Ramos (cell line): ENCODE measurements at regions not wholly inside any gene's neighbourhood (a gene's known extent, or its start where the extent isn't known, plus 50 kb on each side); places are given as distances from the start of the nearest gene placed in this dataset.
"Not testable (repeated sequence)": the region's sequence is repeated elsewhere in the genome, so short reads cannot be mapped to it uniquely, and the experiment has no call there.

Source experiments
- in situ Hi-C: fragments of 300-500 bp; cut with MboI; formaldehyde crosslinking; loops from one replicate; pipeline ENCODE4 v1.14.3; 2022; ENCODE audit warnings: low sequenced_read_pairs; ENCODE audit not compliant: unreplicated experiment

DNA sequence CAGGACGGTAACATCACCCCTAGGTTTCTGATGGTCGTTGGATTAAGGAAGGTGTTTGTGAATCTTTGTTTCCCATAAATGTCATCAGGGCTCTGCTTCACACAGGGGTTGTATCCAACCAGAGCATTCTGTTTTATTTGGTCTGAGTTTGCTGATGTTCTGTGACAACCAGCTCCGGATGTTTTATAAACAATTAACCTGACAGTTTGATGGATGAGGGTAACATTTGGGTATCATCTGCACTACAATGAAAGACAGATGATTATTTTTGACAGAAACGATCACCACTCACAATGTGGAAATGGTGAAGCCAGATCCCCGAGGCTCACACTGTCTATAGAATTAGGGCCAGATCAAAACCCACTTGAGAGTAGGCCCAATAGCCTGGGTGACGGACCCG, 107.1 kb downstream of the CDC42EP3 start:
- in situ Hi-C loops = no loop called here

DNA sequence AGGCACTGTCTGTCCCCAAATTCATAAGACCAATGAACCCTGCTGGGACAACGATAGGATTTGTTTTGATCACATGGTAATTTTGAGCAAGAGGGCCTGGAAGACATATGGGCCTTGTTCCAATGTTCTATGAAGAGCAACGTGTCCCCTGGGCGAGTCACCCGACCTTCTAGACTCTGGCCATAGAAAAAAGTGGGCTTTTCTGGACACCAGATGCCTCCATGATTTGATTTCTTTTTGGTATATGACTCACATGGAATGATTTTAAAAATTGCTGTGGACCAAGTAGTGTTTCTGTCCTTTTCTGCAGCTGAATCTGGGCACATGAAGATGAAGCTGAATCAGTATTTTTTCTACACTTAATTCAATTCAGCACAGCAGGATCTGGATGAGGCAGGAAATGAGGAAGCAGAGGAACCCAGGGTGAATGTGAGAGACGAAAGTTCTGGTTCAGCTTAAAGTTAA, 104.9 kb downstream of the CDC42EP3 start:
- in situ Hi-C loops = no loop called here

DNA sequence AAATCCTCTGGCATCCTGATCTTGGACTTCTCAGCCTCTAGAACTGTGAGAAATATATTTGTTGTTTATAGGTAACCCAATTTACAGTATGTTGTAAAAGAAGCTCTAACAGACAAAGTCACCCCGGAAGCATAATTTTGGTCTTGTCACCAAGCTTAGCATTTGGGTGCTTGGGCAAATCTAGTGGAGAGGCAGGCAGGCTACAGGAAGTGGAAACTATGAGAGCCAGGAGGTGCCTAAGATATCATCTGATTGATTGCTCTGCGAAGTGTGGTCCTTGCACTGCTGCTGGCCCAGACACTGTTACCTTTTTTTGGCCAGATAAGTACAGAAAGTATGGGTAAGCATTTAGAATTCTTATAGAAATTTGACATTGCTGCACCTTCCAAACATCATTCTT, 102.9 kb downstream of the CDC42EP3 start:
- in situ Hi-C loops = no loop called here

DNA sequence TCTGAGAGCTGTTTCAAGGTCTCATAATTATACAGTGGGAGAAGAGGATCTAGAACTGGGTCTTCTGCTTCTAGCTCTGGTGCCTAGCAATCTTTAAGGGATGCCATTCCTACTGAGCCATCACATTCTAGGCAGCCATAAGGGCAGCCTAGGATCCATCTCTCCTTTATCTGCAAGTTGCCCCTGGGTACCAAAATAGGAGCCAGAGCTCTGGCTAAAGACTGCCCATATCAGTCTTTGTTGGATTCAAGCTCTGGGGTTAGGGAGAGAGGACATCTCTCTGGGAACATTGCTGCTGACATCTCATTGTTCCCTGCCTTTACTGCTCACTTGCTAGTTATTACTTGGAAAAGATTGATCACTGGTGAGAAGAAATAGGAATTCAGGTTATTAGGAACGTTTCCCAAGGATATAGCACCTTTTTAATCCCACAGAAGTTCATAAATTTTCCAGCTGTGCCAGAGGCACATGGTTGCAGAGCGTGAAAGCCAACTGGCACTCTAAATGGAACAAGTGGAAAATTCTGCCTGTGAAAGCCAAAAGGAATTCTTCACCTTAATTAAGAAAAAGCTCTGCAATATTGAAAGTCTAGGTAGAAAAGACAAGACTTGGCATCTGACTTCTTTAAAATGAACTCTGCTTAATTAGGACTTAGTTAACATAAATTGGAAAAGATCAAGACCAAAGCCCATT, 102.2 kb downstream of the CDC42EP3 start:
- in situ Hi-C loops = no loop called here

DNA sequence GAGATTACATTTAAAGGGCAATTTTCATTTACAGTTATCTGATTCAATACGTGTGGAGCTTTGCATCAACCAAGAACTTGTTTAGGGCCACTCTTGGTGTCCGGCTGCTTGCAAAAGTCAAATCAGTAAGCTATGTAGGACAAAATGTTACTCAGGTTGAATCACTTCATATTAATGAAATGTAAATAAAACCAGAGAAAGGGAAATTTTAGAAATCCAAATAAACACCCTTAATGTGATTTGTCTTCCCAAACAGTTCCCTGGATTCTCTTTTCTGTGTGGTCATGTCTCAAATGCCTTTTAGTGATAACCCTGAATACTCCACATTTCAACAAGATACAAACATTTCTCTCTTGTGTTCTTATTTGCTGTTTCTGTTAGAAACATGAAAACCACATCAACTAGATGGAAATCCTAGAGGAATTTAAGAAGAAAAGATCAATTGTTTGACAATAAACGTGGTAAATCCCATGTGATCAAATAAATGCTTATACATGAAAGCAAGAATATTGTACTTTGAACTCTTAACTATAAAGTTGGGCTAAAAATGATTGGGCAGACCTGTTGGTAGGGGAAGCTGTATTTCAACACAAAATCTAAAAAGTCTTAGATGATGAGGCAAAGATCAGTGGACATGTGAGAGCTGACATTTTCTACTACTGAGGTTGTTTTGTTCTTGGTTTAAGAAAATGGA, 101.3 kb downstream of the CDC42EP3 start:
- in situ Hi-C loops = no loop called here

DNA sequence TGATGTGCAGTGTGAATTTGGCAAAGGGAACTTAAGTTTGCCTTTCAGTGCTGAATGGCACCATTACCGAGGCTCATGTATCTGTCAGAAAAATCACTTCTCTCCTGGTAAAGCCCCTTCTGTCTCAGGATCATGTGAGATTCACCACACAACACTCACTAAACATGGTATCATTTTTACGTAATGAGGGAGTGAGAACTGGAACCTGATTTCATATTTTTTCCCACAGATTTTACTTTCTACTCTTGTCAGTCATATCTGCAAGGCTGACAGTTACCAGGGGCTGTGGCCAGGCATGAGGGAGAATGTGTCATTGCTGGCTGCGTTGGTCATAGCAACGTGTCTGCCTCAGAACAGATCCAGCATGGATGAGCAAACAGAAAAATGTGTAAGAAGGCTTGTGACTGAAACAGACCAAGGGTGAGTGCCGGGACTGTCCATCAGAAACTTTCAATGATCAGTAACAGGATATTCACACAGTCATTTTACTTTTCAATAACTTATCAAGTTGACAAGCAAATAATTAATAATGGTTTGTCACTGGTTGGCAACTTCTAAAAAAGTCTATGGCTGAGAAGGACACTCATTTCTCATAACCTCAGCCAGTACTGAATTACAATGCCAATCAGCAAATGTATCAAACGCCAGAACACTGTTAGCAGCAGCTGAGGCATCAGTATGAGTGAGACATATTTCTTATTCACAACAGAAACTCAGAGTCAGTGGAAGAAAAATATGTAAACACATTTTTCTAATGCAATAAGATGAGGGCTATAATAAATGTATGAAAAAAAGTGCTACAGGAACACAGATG, 100.5 kb downstream of the CDC42EP3 start:
- in situ Hi-C loops = no loop called here

DNA sequence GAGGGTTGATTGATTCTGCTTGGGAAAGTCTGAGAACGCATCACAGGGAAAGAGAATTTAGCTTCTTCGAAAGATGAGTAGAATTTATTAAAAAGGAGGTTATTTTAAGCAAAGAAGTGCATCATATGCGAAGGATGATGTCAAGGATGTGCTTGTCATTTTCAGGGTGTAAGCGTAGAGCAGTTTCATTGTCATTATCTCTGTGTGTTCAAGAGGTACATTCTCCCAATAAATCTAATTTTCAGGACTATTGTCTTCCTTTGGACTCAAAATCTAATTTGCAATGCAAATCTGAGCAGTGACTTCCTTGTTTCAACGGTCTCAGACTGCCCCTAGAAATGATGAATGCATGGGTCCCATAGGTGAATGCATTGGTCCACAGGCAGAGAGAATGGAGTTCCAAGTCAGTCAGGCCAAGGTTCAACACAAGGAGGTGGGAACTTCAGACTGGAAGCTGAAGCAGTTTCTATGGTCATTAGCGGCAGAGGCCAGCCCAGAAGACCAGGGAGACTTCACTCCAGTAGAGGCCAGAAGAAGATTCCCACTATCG, 99.8 kb downstream of the CDC42EP3 start:
- in situ Hi-C loops = no loop called here

DNA sequence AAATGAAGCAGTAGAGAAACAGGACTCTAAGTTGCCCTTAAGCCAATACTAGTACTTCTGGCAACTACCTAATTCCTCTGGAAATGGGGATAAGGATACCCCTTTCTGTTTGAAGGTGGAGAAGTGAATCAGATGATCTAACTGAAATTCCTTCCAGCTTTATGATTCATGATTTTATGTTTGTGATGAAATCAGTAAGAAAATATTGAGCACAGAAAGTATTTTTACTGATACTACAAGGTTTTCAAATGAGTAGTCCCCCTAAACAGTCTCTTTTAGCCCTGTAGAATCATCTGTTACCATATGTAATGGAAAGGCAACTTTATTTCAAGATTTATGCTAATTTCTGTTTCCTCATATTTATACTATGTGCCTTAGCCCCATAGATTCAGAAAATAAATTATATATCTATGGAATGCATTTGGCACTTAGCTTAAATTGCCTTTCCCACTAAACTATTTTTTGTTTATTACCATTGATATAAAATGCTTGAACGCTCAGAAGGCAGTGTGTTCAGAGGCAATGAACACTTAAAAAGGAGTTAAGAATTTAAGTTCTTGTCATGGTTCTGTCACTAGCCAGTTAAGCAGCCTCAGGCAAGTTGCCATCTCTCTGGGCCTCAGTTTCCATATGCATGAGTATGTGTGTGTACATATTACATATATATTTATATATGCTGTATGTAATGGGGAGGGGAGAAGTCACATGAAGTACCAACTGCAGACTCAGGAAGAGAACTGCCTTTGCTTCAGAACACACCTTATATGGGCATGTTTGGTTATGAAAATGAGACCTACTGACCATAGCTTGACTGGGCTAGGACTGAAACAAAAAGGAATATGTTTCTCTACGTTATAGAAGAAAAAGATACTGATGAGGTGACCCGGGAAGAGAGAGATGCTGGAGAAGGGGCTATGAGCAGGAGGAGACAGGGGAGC, 97.7 kb downstream of the CDC42EP3 start:
- in situ Hi-C loops = no loop called here

DNA sequence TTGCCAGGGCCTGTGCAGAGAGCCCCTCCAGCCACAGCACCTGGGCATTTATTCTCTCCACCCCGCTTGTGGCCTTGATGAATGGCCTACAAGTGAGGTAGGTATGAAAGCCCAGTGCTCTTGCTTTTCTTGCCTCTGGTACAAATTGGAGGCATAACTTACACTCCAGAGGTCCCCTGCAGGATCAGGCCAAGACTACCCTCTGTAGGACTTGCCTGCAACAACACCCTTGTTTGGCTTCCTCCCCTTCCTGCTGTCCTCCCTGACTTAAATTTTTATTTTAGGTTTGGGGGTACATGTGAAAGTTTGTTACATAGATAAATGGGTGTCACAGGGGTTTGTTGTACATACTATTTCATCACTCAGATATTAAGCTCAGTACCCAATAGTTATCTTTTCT, 95.7 kb downstream of the CDC42EP3 start:
- in situ Hi-C loops = no loop called here

DNA sequence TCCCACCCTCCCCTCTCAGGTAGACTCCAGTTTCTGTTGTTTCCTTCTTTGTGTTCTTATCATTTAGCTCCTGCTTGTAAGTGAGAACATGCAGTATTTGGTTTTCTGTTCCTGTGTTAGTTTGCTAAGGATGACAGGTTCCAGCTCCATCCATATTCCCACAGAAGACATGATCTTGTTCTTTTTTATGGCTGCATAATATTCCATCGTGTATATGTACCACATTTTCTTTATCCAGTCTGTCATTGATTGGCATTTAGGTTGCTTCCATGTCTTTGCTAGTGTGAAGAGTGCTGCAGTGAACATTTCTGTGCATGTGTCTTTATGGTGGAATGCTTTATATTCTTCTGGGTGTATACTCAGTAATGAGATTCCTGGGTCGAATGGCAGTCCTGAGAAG, 95.2 kb downstream of the CDC42EP3 start:
- in situ Hi-C loops = not testable (repeated sequence)

DNA sequence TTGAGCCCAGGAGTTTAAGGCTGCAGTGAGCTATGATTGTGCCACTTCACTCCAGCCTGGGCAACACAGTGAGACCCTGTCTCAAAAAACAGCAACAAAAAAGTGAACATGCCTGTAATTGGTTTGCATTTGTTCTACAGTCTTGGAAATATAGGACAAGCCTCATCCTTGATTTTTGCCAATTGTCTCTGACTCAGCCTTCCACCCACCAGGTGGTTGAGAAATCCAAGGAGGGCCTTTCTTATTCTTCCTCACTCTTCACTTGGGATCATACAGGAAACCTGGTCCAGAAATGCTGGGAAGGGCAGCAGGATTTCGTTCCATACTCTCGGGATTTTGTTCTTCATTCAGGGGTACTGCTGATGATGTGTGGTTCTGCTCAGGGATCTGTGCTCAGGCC, 94.6 kb downstream of the CDC42EP3 start:
- in situ Hi-C loops = no loop called here

DNA sequence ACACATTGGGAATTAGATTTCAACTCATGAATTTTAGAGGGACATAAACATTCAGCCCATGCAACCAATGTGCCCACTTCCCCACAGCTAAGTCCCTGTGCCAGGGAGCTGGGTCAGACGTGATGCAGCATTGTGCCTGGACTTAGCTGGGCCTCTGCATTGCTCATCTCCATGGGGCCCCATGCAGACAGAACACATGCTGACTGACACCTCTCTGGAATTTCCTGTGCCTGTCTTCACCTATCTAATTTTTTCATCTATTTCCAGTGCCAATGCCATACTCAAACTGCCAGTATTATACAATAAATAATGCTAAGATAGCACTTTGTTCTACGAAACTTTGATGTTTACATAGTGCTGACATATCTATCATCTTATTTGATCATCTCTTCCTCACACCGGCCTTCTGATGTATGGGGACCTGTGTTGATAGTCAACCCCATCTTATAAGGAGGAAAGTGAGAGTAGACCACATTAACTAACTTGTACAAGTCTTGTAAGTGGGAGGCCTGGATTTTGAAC, 92.2 kb downstream of the CDC42EP3 start:
- in situ Hi-C loops = no loop called here

DNA sequence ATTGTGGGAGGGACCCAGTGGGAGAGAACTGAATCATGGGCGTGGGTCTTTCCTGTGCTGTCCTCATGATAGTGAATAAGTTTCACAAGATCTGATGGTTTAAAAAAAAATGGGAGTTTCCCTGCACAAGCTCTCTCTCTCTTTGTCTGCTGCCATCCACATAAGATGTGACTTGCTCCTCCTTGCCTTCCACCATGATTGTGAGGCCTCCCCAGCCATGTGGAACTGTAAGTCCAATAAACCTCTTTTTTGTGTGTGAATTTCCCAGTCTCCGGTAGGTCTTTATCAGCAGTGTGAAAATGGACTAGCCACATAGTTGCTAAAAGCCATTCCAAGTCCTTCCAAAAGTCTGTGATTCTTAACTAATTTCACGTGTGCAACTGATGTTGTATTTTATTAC, 91.5 kb downstream of the CDC42EP3 start:
- in situ Hi-C loops = not testable (repeated sequence)

DNA sequence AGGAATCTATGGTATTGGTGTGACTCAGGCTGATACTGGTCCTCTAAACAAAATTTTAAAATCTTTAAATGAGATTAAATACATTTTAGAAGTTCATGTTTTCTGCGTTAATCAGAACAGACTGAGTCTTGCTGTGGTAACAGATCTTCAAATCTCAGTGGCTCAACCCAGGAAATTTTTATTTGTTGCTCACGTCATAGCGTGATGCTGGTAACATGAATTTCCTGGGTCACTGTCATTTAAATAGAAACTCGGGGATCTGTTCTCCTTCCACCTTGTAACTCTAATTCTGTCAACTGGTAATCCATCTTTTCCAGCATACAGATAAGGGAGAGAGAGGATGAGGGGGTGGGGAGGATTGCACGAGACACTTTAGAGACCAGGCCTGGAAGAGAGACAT, 90.0 kb downstream of the CDC42EP3 start:
- in situ Hi-C loops = no loop called here

DNA sequence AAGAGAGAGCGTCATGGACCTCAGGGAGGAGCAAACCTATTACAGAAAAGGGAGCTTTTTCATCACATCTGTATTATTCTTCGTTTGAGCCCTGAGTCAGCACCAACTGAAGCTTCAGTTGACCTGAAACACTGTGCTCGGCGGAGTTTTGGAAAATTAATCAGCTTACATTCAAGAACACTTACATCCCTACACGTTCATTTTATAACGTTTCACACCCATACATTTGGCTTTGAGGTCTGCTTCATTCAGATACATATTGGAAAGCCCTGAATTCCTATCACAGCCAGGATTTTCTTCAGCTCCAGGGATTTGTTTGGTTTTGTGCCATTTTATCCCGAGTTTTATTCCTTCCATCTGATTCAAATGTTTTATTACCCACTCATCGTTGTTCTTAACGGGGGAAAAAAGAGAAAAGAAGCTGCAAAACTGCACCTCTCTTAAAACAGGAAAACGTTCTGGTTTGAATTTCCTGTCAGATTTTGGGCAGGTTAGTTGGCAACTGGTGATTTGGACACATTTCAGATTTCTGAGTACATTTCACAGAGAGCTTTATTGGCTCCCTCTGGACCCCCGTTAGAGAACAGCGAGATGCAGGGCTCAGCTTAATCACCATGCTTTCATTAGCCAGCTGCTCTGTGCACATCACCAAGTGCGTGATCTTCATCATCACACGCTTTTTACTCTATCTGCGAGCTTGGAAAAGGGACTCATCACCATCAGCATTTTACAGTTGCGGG, 88.8 kb downstream of the CDC42EP3 start:
- in situ Hi-C loops = no loop called here

DNA sequence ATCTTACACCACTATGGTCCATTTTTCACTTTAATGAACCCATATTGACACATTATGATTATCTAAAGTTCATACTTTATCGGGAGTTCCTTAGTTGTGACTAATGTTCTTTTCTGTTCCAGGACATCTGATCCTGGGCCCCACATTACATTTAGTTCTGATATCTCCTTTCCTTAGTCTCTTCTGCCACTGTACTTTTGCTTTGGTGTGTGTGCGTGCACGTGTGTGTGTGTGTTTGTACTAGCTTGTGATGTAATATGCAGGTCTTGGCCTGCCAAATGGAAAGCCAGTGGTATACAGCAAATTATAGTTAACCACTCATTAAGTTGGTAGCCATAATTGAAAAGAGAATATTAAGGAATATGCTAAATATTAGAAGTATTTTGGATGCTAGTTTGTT, 88.0 kb downstream of the CDC42EP3 start:
- in situ Hi-C loops = no loop called here

DNA sequence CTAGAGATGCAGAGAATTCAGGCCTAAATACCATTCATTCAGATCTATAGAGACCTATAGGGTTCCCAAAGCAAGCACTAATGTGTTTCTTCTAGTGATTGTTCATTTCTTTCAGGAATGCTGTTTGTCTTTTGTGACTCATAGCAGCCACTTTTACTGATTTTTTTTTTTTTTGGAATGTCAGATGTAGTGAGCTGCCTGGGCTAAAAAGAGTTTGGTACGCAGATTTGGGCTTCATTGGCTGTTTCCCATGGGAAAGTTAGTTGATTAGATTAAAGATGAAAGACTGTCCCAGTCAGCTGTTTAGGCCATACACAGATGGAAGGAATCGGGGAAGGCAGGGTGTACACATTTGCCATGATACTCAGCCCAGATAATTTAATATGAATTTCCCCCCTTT, 87.6 kb downstream of the CDC42EP3 start:
- in situ Hi-C loops = no loop called here

DNA sequence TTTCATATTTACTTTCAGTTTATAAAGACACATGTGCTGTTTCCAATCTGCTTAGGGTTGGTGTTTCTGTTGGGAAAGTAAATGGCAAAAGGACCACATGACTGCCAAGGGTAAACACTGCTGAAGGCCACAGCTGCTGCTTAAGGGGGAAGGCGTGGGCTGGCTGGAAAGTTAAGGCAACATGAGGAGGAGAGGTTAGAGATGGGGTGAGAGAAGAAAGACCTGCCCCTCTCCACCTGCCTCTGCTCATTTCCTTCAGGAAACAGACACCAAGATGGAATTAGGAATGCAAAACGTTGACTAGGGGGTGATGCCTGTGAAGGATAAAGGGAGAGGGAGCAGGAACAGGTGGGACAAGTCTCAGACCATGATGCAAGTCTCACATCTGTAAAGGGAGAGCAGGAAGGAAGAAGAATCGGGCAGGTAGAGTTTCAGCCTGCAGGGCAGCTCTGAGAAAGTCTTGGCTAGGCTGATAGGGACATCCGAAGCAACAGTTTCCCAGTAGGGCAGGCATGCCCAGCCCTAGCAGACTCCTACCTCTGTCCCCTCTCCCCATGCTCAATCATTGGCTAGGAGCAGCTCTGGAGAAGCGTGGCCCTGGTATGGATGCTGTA, 86.0 kb downstream of the CDC42EP3 start:
- in situ Hi-C loops = no loop called here
